Fibroblast of peridontal ligament (primary cell): ENCODE measurements at regions not wholly inside any gene's neighbourhood (a gene's known extent, or its start where the extent isn't known, plus 50 kb on each side); places are given as distances from the start of the nearest gene placed in this dataset.
"Not testable (repeated sequence)": the region's sequence is repeated elsewhere in the genome, so short reads cannot be mapped to it uniquely, and the experiment has no call there.

Experiments used
- DNase-seq: peaks from one replicate; pipeline ENCODE4 v3.0.0-alpha.2; 2010; ENCODE audit errors: extremely low read depth

DNA sequence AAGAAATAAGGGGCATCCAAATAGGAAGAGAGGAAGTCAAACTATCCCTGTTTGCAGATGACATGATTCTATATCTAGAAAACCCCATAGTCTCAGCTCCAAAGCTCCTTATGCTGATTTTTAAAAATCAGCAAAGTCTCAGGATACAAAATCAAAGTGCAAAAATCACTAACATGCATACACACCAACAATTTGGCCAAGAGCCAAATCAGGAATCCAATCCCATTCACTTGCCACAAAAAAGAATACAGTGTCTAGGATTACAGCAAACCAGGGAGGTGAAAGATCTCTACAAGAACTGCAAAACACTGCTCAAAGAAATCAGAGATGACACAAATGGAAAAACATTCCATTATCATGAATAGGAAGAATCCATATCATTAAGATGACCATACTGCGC lies 155.8 kb upstream of the ARHGAP42 start:
- not testable (repeated sequence) for DNase-seq

- no peak for DNase-seq
These were observed 150.1 kb upstream of the ARHGAP42 start for GRCh38 chr11:100536979-100537378.

DNA sequence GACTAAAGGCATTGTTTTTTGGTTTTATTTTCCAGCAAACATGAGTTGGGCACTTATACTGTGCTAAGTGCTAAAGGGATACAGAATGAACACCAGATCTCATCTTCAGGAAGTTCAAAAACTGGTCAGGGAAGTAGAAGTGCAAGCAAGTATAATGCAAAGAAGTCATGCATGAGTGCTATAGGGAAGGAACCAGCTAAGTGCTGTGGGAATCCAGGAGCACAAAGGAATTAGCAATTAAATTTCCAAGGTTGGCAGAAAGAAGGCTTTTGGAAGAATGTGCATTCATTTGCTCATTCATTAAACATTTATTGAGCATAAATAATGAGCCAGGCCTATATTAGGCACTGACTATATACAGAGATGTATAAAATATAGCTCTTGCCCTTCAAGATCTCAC lies 143.7 kb upstream of the ARHGAP42 start:
- DNase-seq, result no peak

- DNase-seq, result no peak
These were observed 141.5 kb upstream of the ARHGAP42 start for GRCh38 chr11:100545556-100545955.

GRCh38 chr11:100545970-100546369 lies 141.1 kb upstream of the ARHGAP42 start:
- DNase-seq, result no peak

DNA sequence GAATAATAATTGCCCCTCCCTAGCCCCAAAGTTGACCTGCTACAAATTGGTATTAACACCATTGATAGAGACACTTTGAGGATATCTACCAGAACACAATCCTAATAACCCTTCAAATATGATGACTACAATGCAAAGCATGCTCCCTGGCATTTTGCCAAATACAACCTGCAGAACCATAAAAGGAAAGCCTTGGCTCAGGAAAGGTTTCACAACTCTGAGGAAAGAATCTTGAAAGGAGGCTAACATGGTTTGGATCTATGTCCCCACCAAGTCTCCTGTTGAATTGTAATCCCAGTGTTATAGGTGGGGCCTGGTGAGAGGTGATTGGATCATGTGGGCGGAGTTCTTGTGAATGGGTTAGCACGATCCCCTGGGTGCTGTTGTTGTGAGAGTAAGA lies 140.4 kb upstream of the ARHGAP42 start:
- no peak for DNase-seq

DNA sequence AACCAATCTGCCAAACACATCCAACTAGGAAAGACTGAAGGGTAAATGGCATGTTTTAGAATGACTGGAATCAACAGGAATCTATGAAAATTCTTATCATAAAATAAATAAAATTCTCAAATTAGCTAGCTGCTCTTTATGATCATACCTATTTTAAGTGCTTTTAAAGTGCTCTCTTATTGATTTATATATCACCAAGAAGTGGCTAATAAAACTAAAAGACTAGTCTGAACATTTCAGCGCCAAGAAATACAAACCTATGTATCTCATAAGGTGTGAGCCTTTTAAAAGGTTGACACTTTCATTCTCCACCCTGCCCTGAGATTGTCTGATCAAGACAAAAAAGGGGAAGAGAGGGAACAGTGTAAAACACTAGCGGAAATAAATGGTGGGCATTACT lies 136.8 kb upstream of the ARHGAP42 start:
- DNase-seq, result no peak

DNA sequence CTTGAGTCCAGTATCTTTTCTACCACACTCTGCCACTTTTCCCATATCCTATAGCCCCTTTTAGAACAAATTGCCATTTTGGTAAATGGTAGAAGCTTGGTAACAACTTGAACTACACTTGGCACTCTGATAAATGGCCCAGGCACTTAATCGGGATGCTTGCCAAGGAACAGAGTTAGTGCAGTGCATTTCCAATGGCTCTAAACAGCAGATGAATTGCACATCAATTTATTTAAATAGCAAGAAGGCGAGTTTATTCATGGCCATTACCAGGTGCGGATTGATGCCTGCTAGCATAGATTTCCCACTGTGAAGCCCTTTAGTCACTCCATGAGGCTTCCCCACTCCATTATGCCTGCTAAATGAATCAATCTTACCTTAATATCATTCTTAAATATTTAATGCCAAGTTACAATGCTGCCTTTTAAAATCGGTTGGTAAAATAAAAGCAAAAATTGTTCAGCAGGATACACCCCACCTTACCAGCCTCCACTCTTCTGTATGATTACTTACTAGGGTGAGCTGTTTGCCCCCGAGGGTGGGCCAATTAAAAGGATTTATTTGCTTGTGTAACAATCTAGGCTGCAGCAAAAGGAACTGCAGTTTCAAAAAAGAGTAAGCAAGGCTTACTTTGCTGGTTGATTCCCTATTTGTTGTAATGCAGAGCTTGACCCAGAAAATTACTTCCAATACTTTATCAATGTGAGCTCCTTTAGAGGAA lies 136.0 kb upstream of the ARHGAP42 start:
- no peak for DNase-seq

DNA sequence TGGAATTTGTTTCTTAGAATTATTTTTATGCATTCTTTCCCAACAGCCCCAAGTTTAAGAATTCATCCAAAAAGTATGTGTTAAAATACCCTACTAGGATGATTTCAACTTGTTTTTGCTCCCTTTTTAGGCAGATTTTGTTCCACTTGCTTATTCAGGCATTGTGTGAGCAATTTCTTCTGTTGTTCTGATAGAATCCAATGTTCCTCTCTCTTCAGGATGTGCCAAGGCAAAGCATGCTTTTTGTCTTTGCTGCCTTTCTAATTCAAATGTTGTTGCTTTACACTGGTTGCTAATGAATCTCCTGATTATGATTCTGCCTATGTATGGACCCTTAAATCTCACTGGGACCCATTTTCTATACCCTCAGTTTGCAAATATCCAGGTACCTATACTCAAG lies 131.2 kb upstream of the ARHGAP42 start:
- DNase-seq, result no peak

DNA sequence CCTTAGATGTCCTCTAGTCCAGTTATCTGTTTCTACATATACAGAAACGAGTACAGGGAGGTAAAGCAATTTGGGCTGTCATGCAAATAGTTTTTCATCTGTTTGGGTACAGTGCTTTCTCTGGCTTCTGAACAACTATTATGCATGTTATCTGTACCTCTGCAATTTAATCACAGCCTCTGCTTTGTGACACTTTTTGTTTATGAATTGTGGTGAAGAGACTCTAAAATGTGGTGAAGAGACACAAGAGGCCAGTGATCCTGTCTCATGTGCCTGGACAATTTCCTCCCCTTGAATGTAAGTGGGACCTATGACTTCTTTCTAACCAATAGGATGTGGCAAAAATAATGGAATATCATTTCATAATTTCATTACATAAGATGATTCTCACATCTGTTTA lies 130.3 kb upstream of the ARHGAP42 start:
- no peak for DNase-seq

- no peak for DNase-seq
These were observed 129.1 kb upstream of the ARHGAP42 start for GRCh38 chr11:100557830-100558611.

DNA sequence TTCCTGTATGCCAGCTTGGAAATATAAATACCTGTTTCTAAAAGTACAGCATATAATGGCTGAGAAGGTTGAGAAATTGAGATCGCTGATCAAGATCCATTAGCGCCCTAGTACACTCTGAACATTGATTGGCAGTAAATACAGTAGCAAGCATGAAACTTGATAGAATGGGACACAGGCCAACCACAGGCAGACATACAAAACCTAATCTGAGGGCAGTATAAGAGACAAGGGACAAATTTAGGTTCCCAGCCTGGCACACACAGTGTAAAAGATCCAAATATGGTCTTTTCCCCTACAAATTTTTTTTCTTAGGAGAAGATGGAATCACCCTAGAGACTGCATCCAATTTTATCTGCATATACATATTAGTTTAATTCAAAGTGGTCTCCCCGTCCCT lies 126.5 kb upstream of the ARHGAP42 start:
- DNase-seq, result no peak

- no peak for DNase-seq
These were observed 125.8 kb upstream of the ARHGAP42 start for GRCh38 chr11:100561323-100561722.

- DNase-seq, result peak; percentile 74
These were observed 125.0 kb upstream of the ARHGAP42 start for GRCh38 chr11:100562128-100562527.

GRCh38 chr11:100563541-100564280 lies 123.4 kb upstream of the ARHGAP42 start:
- DNase-seq, result peak; percentile 24

- DNase-seq, result peak; percentile 57
These were observed 113.1 kb upstream of the ARHGAP42 start for GRCh38 chr11:100573911-100574513.

- peak; percentile 68 for DNase-seq
These were observed 112.0 kb upstream of the ARHGAP42 start for GRCh38 chr11:100574894-100575769.

DNA sequence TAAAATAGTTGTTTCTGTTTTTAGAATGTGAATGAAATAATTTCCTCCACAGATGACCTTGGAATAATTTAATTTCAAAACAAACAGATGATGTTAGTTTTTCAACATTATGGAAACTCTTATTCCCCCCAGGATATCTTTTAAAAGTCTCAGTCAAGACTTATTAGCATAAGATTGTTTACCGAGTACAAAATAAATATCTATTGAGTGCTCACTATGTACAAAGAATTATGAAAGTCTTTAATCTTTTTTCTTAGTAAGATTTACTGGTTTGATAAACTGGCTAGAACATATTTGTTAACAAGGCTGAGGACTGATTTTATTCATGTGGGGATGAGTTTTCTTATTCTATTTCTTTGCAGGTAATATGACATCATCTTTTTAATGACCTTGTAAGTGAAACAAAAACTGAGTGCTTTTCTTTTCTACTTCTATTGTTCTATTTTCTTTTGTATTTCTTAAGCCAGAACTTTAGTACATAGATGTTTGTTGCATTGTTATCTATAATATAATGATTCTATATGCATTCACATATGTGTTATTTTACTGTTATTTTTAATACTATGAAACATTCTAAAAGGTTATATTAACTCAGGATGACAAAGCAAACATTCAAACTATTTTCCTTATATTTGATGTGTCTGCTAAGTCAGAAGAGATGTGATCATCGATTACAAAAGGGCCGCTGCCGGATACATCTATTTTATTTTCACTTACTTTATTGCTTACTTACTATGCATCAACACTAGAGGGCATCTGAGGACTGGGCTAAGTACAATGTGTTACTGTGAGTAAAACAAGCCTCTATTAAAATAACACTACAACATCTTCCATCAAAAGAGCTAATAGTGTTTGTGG lies 111.0 kb upstream of the ARHGAP42 start:
- peak; percentile 83 for DNase-seq

- DNase-seq, result no peak
These were observed 110.4 kb upstream of the ARHGAP42 start for GRCh38 chr11:100576718-100577021.

GRCh38 chr11:100578831-100579311 lies 108.2 kb upstream of the ARHGAP42 start:
- peak; percentile 5 for DNase-seq
